ENCODE measurements at regions not wholly inside any gene's neighbourhood (a gene's known extent, or its start where the extent isn't known, plus 50 kb on each side); places are given as distances from the start of the nearest gene placed in this dataset.

DNA sequence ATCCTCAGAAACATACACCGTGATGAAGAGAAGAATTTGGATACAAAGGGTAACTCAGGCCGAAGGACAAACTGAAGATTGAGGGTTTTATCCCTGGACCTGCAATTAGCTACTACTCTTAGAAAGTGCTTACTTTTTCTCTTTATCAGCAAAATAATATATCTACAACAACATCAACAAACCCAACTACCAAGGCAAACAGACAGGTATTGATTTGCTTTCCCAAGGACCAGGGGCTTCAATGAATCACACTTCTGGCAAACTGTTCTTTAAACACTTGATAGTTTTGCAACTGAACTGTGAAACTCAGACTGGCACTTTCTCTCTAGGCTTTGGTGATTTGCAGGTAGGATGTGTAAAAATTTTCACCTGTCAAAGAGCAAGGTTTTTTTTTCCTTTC, 247.5 kb downstream of the SEC23A start:
- no peak for TF ChIP-seq EZH2 (IDR thresholded peaks at IDR 0.05; ENCODE audit: insufficient read depth, poor library complexity, severe bottlenecking)
- no peak for TF ChIP-seq EZH2phosphoT487 (IDR thresholded peaks at IDR 0.05; ENCODE audit: insufficient read depth, low read depth)

Measured in GM23248 (cell line).